GM12878 (cell line): ENCODE measurements at regions not wholly inside any gene's neighbourhood (a gene's known extent, or its start where the extent isn't known, plus 50 kb on each side); places are given as distances from the start of the nearest gene placed in this dataset.

ENCODE experiments used
- BACH1 ChIP-seq: fragments of 450-650 bp; IDR thresholded peaks from 2 replicates; pipeline ENCODE4 v1.6.1; 2017; ENCODE audit warnings: mild to moderate bottlenecking, borderline replicate concordance
- EGR1 ChIP-seq, 2 experiments: IDR thresholded peaks; 1 replicate in 1 of 2; 2 replicates in 1 of 2; pipeline ENCODE4 v1.6.1; 2011 to 2012; ENCODE audit warnings: low read depth in 2 of 2, low read length in 2 of 2, borderline replicate concordance in 1 of 2, mild to moderate bottlenecking in 1 of 2, moderate library complexity in 1 of 2
- FOXM1 ChIP-seq: IDR thresholded peaks from 2 replicates; pipeline ENCODE4 v1.6.1; 2012; ENCODE audit warnings: low read depth, mild to moderate bottlenecking, inconsistent platforms, low read length, moderate library complexity
- GABPA ChIP-seq: IDR thresholded peaks from 2 replicates; pipeline ENCODE4 v1.6.1; 2014; ENCODE audit warnings: antibody characterized with exemption, low read depth, mild to moderate bottlenecking, inconsistent platforms
- NR2C1 ChIP-seq: fragments of 450-650 bp; IDR thresholded peaks from 2 replicates; pipeline ENCODE4 v1.6.1; 2017; ENCODE audit warnings: antibody characterized with exemption, mild to moderate bottlenecking, moderate library complexity
- NR2C2 ChIP-seq: IDR thresholded peaks from 2 replicates; pipeline ENCODE4 v1.6.1; 2011; ENCODE audit warnings: borderline replicate concordance, low read depth; ENCODE audit not compliant: control insufficient read depth, insufficient read length
- NRF1 ChIP-seq: conservative IDR thresholded peaks from 2 replicates; pipeline ENCODE4 v1.6.1; 2011; ENCODE audit warnings: mild to moderate bottlenecking, low read depth, low read length, improper control_type of control experiment
- PML ChIP-seq: IDR thresholded peaks from 2 replicates; pipeline ENCODE4 v1.6.1; 2012; ENCODE audit warnings: low read length, inconsistent platforms
- RUNX3 ChIP-seq: IDR thresholded peaks from 2 replicates; pipeline ENCODE4 v1.6.1; 2012; ENCODE audit warnings: low read length, inconsistent platforms
- SMAD1 ChIP-seq: fragments of 450-650 bp; IDR thresholded peaks from 2 replicates; pipeline ENCODE4 v1.6.1; 2018; ENCODE audit warnings: mild to moderate bottlenecking, low read depth; ENCODE audit not compliant: partially characterized antibody
- SREBF2 ChIP-seq: IDR thresholded peaks from 2 replicates; pipeline ENCODE4 v1.6.1; 2012; ENCODE audit warnings: mild to moderate bottlenecking, low read length
- TF ChIP-seq, protein P1 (sequence below): IDR thresholded peaks from 2 replicates; pipeline ENCODE4 v1.6.1; 2012; ENCODE audit warnings: mild to moderate bottlenecking, low read depth, low read length
- TF ChIP-seq, protein P2 (sequence below): fragments of 450-650 bp; formaldehyde crosslinking; IDR thresholded peaks from 2 replicates; pipeline ENCODE4 v1.5.0; 2022; ENCODE audit warnings: mild to moderate bottlenecking, missing genetic modification characterization
- TF ChIP-seq, protein P3 (sequence below): fragments of 450-650 bp; IDR thresholded peaks from 2 replicates; pipeline ENCODE4 v1.6.1; 2017; ENCODE audit warnings: mild to moderate bottlenecking
- TF ChIP-seq, protein P4 (sequence below): fragments of 450-650 bp; formaldehyde crosslinking; IDR thresholded peaks from 2 replicates; pipeline ENCODE4 v1.4.0; 2020; ENCODE audit warnings: mild to moderate bottlenecking, moderate library complexity
- TF ChIP-seq, protein P5 (sequence below): IDR thresholded peaks from 2 replicates; pipeline ENCODE4 v1.6.1; 2011; ENCODE audit warnings: low read depth, mild to moderate bottlenecking, low read length, moderate library complexity, borderline replicate concordance; ENCODE audit errors: extremely low read depth

DNA sequence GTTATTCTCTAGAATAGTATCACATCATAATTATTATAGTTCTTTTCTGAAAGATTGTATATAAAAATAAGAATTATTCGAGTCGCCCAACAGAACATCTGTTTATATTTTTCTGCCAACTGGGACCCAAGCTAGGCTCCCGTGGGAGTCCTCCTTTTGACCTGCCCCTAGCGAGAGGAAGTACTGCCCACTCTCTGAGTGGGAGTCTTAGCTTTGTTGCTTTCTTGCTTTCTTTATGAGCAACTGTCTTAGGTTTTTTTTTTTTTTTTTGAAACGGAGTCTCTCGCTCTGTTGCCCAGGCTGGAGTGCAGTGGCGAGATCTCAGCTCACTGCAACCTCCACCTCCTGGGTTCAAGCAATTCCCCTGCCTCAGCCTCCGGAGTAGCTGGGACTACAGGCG lies 202.0 kb upstream of the ZNF184 start (continued):
- TF ChIP-seq, protein P1, sequence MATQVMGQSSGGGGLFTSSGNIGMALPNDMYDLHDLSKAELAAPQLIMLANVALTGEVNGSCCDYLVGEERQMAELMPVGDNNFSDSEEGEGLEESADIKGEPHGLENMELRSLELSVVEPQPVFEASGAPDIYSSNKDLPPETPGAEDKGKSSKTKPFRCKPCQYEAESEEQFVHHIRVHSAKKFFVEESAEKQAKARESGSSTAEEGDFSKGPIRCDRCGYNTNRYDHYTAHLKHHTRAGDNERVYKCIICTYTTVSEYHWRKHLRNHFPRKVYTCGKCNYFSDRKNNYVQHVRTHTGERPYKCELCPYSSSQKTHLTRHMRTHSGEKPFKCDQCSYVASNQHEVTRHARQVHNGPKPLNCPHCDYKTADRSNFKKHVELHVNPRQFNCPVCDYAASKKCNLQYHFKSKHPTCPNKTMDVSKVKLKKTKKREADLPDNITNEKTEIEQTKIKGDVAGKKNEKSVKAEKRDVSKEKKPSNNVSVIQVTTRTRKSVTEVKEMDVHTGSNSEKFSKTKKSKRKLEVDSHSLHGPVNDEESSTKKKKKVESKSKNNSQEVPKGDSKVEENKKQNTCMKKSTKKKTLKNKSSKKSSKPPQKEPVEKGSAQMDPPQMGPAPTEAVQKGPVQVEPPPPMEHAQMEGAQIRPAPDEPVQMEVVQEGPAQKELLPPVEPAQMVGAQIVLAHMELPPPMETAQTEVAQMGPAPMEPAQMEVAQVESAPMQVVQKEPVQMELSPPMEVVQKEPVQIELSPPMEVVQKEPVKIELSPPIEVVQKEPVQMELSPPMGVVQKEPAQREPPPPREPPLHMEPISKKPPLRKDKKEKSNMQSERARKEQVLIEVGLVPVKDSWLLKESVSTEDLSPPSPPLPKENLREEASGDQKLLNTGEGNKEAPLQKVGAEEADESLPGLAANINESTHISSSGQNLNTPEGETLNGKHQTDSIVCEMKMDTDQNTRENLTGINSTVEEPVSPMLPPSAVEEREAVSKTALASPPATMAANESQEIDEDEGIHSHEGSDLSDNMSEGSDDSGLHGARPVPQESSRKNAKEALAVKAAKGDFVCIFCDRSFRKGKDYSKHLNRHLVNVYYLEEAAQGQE: no peak
- TF ChIP-seq, protein P2, sequence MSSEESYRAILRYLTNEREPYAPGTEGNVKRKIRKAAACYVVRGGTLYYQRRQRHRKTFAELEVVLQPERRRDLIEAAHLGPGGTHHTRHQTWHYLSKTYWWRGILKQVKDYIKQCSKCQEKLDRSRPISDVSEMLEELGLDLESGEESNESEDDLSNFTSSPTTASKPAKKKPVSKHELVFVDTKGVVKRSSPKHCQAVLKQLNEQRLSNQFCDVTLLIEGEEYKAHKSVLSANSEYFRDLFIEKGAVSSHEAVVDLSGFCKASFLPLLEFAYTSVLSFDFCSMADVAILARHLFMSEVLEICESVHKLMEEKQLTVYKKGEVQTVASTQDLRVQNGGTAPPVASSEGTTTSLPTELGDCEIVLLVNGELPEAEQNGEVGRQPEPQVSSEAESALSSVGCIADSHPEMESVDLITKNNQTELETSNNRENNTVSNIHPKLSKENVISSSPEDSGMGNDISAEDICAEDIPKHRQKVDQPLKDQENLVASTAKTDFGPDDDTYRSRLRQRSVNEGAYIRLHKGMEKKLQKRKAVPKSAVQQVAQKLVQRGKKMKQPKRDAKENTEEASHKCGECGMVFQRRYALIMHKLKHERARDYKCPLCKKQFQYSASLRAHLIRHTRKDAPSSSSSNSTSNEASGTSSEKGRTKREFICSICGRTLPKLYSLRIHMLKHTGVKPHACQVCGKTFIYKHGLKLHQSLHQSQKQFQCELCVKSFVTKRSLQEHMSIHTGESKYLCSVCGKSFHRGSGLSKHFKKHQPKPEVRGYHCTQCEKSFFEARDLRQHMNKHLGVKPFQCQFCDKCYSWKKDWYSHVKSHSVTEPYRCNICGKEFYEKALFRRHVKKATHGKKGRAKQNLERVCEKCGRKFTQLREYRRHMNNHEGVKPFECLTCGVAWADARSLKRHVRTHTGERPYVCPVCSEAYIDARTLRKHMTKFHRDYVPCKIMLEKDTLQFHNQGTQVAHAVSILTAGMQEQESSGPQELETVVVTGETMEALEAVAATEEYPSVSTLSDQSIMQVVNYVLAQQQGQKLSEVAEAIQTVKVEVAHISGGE (CRISPR knock-in tag): no peak
- TF ChIP-seq PML: no peak
- TF ChIP-seq SMAD1: no peak
- TF ChIP-seq SREBF2: no peak
- peak; percentile 45 for TF ChIP-seq RUNX3
- TF ChIP-seq NR2C2: no peak
- TF ChIP-seq, protein P3, sequence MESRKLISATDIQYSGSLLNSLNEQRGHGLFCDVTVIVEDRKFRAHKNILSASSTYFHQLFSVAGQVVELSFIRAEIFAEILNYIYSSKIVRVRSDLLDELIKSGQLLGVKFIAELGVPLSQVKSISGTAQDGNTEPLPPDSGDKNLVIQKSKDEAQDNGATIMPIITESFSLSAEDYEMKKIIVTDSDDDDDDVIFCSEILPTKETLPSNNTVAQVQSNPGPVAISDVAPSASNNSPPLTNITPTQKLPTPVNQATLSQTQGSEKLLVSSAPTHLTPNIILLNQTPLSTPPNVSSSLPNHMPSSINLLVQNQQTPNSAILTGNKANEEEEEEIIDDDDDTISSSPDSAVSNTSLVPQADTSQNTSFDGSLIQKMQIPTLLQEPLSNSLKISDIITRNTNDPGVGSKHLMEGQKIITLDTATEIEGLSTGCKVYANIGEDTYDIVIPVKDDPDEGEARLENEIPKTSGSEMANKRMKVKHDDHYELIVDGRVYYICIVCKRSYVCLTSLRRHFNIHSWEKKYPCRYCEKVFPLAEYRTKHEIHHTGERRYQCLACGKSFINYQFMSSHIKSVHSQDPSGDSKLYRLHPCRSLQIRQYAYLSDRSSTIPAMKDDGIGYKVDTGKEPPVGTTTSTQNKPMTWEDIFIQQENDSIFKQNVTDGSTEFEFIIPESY: no peak
- TF ChIP-seq BACH1: no peak
- TF ChIP-seq EGR1 (IDR thresholded peaks at IDR 0.05; ENCODE audit: borderline replicate concordance in 1 of 2, low read depth in 2 of 2, low read length in 2 of 2): peak in 1 of 2 experiments; percentile 90; a peak in 2 of 3 replicates
- TF ChIP-seq, protein P4, sequence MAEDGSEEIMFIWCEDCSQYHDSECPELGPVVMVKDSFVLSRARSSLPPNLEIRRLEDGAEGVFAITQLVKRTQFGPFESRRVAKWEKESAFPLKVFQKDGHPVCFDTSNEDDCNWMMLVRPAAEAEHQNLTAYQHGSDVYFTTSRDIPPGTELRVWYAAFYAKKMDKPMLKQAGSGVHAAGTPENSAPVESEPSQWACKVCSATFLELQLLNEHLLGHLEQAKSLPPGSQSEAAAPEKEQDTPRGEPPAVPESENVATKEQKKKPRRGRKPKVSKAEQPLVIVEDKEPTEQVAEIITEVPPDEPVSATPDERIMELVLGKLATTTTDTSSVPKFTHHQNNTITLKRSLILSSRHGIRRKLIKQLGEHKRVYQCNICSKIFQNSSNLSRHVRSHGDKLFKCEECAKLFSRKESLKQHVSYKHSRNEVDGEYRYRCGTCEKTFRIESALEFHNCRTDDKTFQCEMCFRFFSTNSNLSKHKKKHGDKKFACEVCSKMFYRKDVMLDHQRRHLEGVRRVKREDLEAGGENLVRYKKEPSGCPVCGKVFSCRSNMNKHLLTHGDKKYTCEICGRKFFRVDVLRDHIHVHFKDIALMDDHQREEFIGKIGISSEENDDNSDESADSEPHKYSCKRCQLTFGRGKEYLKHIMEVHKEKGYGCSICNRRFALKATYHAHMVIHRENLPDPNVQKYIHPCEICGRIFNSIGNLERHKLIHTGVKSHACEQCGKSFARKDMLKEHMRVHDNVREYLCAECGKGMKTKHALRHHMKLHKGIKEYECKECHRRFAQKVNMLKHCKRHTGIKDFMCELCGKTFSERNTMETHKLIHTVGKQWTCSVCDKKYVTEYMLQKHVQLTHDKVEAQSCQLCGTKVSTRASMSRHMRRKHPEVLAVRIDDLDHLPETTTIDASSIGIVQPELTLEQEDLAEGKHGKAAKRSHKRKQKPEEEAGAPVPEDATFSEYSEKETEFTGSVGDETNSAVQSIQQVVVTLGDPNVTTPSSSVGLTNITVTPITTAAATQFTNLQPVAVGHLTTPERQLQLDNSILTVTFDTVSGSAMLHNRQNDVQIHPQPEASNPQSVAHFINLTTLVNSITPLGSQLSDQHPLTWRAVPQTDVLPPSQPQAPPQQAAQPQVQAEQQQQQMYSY: no peak
- TF ChIP-seq, protein P5, sequence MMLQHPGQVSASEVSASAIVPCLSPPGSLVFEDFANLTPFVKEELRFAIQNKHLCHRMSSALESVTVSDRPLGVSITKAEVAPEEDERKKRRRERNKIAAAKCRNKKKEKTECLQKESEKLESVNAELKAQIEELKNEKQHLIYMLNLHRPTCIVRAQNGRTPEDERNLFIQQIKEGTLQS: no peak
- no peak for TF ChIP-seq GABPA
- no peak for TF ChIP-seq NRF1
- no peak for TF ChIP-seq NR2C1
- 0 out of 2 replicates have a peak, but pooled peaks have one; percentile 18 for TF ChIP-seq FOXM1
